ENCODE measurements at regions not wholly inside any gene's neighbourhood (a gene's known extent, or its start where the extent isn't known, plus 50 kb on each side); places are given as distances from the start of the nearest gene placed in this dataset.

GRCh38 chr20:4546786-4547185 is 139.5 kb upstream of the PRNP start:
- no peaks in the 10 kb centered on the region for H3K36me3 ChIP-seq (ENCODE audit: control insufficient read depth, insufficient read depth, low read length)
- peak; percentile 80 to 92 for DNase-seq (ENCODE audit: low read depth in 2 of 2)
- H3K27ac ChIP-seq (ENCODE audit: insufficient read depth, low read length) = no peak overlapping the region
- TF ChIP-seq EZH2 (IDR thresholded peaks at IDR 0.05; ENCODE audit: low read length, missing control alignments) = no peak
- no peak for TF ChIP-seq CTCF (conservative IDR thresholded peaks at IDR 0.05 in 1 of 2, IDR thresholded peaks at IDR 0.05 in 1 of 2; ENCODE audit: low read depth in 1 of 2, low read length in 2 of 2)
- no peak overlapping the region for H2AFZ ChIP-seq (ENCODE audit: low read length)
- H3K79me2 ChIP-seq (ENCODE audit: control insufficient read depth, insufficient read depth, low read length) = no peaks in the 10 kb centered on the region
- no peaks in the 10 kb centered on the region for H3K9me3 ChIP-seq (ENCODE audit: control insufficient read depth, insufficient read depth, low read depth, low read length)
- no peak overlapping the region for H3K4me2 ChIP-seq (ENCODE audit: extremely low read depth, insufficient read depth, low read length)
- H3K9ac ChIP-seq (ENCODE audit: insufficient read depth, low read length) = no peak overlapping the region
- no peak overlapping the region for H3K4me3 ChIP-seq (replicated peaks in 1 of 4; ENCODE audit: control extremely low read depth in 1 of 4, insufficient read depth in 1 of 4, low read depth in 3 of 4, low read length in 4 of 4)
- peaks cover 31% of the 10 kb centered on the region for H3K4me1 ChIP-seq (ENCODE audit: control insufficient read depth, extremely low read depth, insufficient read depth, low read length)
- no peaks in the 10 kb centered on the region for H4K20me1 ChIP-seq (ENCODE audit: control insufficient read depth, extremely low read depth, insufficient read depth, low read length)
- no peaks in the 10 kb centered on the region for H3K27me3 ChIP-seq (ENCODE audit: control insufficient read depth, insufficient read depth, low read length)

GRCh38 chr20:4546342-4546741 is 139.9 kb upstream of the PRNP start:
- Histone ChIP-seq H3K4me2 (ENCODE audit: extremely low read depth, insufficient read depth, low read length) (no peak overlapping the region), H3K9me3 (ENCODE audit: control insufficient read depth, insufficient read depth, low read depth, low read length) (no peaks in the 10 kb centered on the region), H3K4me3 (replicated peaks in 1 of 4; ENCODE audit: control extremely low read depth in 1 of 4, insufficient read depth in 1 of 4, low read depth in 3 of 4, low read length in 4 of 4) (no peak overlapping the region), H3K9ac (ENCODE audit: insufficient read depth, low read length) (no peak overlapping the region), H3K27ac (ENCODE audit: insufficient read depth, low read length) (peak overlapping the region; percentile 53), H3K36me3 (ENCODE audit: control insufficient read depth, insufficient read depth, low read length) (no peaks in the 10 kb centered on the region), H3K27me3 (ENCODE audit: control insufficient read depth, insufficient read depth, low read length) (no peaks in the 10 kb centered on the region), H3K79me2 (ENCODE audit: control insufficient read depth, insufficient read depth, low read length) (no peaks in the 10 kb centered on the region), H4K20me1 (ENCODE audit: control insufficient read depth, extremely low read depth, insufficient read depth, low read length) (no peaks in the 10 kb centered on the region), H3K4me1 (ENCODE audit: control insufficient read depth, extremely low read depth, insufficient read depth, low read length) (peaks cover 28% of the 10 kb centered on the region), H2AFZ (ENCODE audit: low read length) (no peak overlapping the region)
- no peak for TF ChIP-seq EZH2 (IDR thresholded peaks at IDR 0.05; ENCODE audit: low read length, missing control alignments)
- TF ChIP-seq CTCF (conservative IDR thresholded peaks at IDR 0.05 in 1 of 2, IDR thresholded peaks at IDR 0.05 in 1 of 2; ENCODE audit: low read depth in 1 of 2, low read length in 2 of 2) = no peak
- no peak for DNase-seq (ENCODE audit: low read depth in 2 of 2)

GRCh38 chr20:4545526-4545925 is 140.7 kb upstream of the PRNP start:
- Histone ChIP-seq H3K36me3 (ENCODE audit: control insufficient read depth, insufficient read depth, low read length) (no peaks in the 10 kb centered on the region), H3K79me2 (ENCODE audit: control insufficient read depth, insufficient read depth, low read length) (no peaks in the 10 kb centered on the region), H3K9ac (ENCODE audit: insufficient read depth, low read length) (no peak overlapping the region), H2AFZ (ENCODE audit: low read length) (no peak overlapping the region), H3K9me3 (ENCODE audit: control insufficient read depth, insufficient read depth, low read depth, low read length) (no peaks in the 10 kb centered on the region), H4K20me1 (ENCODE audit: control insufficient read depth, extremely low read depth, insufficient read depth, low read length) (no peaks in the 10 kb centered on the region), H3K27ac (ENCODE audit: insufficient read depth, low read length) (peak overlapping the region; percentile 2), H3K27me3 (ENCODE audit: control insufficient read depth, insufficient read depth, low read length) (no peaks in the 10 kb centered on the region), H3K4me2 (ENCODE audit: extremely low read depth, insufficient read depth, low read length) (no peak overlapping the region), H3K4me3 (replicated peaks in 1 of 4; ENCODE audit: control extremely low read depth in 1 of 4, insufficient read depth in 1 of 4, low read depth in 3 of 4, low read length in 4 of 4) (no peak overlapping the region), H3K4me1 (ENCODE audit: control insufficient read depth, extremely low read depth, insufficient read depth, low read length) (peaks cover 22% of the 10 kb centered on the region)
- TF ChIP-seq EZH2 (IDR thresholded peaks at IDR 0.05; ENCODE audit: low read length, missing control alignments) (no peak), CTCF (conservative IDR thresholded peaks at IDR 0.05 in 1 of 2, IDR thresholded peaks at IDR 0.05 in 1 of 2; ENCODE audit: low read depth in 1 of 2, low read length in 2 of 2) (no peak)
- DNase-seq (ENCODE audit: low read depth in 2 of 2) = peak; percentile 58 to 84

Data from fibroblast of lung (primary cell).